Upper lobe of left lung (tissue), 6 donors: ENCODE measurements at regions not wholly inside any gene's neighbourhood (a gene's known extent, or its start where the extent isn't known, plus 50 kb on each side); places are given as distances from the start of the nearest gene placed in this dataset.

Experiments used
- ATAC-seq, 2 donors: fragments of 200-7000 bp; cut with Tn5 transposase; one replicate each; pipeline ENCODE4 v1.9.1; 2022; ENCODE audit warnings: mild to moderate bottlenecking in 2 of 2, moderate library complexity in 2 of 2; ENCODE audit not compliant: low FRiP score in 2 of 2
- DNase-seq, 2 donors: peaks; one replicate each; pipeline ENCODE4 v3.0.0-alpha.2; 2019 to 2020
- H3K27ac ChIP-seq, 4 donors: fragments of 200-600 bp; sonication (generic); one replicate each; pipeline ENCODE4 v1.5.1; 2016 to 2019
- H3K27me3 ChIP-seq, 4 donors: fragments of 200-600 bp; sonication (generic); one replicate each; pipeline ENCODE4 v1.5.1; 2017 to 2019
- H3K36me3 ChIP-seq, 4 donors: fragments of 200-600 bp; sonication (generic); one replicate each; pipeline ENCODE4 v1.5.1; 2016 to 2019
- H3K4me1 ChIP-seq, 4 donors: fragments of 200-600 bp; sonication (generic); one replicate each; pipeline ENCODE4 v1.5.1; 2018 to 2019
- H3K4me3 ChIP-seq, 4 donors: fragments of 200-600 bp; sonication (generic); one replicate each; pipeline ENCODE4 v1.5.1; 2017 to 2019; ENCODE audit warnings: mild to moderate bottlenecking in 2 of 4, moderate library complexity in 1 of 4
- H3K9me3 ChIP-seq, 4 donors: fragments of 200-600 bp; sonication (generic); one replicate each; pipeline ENCODE4 v1.5.1; 2018 to 2019
- EP300 ChIP-seq, 4 donors: sonication (generic); formaldehyde crosslinking; IDR thresholded peaks; one replicate each; pipeline ENCODE4 v1.5.1; 2017; ENCODE audit warnings: antibody characterized with exemption in 4 of 4, control low read depth in 2 of 4
- POLR2A ChIP-seq, 4 donors: fragments of 450-650 bp; IDR thresholded peaks; one replicate each; pipeline ENCODE4 v1.5.1; 2016 to 2017; ENCODE audit warnings: antibody characterized with exemption in 4 of 4, mild to moderate bottlenecking in 2 of 4
- POLR2AphosphoS5 ChIP-seq, 2 donors: sonication (generic); formaldehyde crosslinking; IDR thresholded peaks; one replicate each; pipeline ENCODE4 v1.5.1; 2017; ENCODE audit warnings: antibody characterized with exemption in 2 of 2
- WGBS, 2 donors: methylation state at CpG; one replicate each; pipeline ENCODE4 v1.1.5; 2017 to 2018; 5-methylcytosine and 5-hydroxymethylcytosine counted together
- TF ChIP-seq, protein P1 (sequence below), 6 experiments: fragments of 450-650 bp in 4 of 6; fragments of 200-600 bp in 2 of 6; sonication (generic) in 2 of 6; IDR thresholded peaks; one replicate each; pipeline ENCODE4 v1.5.1; 2016 to 2019; ENCODE audit warnings: antibody characterized with exemption in 6 of 6
- donor health status: DM: no; HTN: no; CAD: no; lungs with moderate emphysema.
- donor health status: DM: no; HTN: yes; CAD: no; lungs with severe emphysema.

GRCh38 chr12:20211981-20212421 is 156.3 kb upstream of the PDE3A start:
- TF ChIP-seq EP300 (IDR thresholded peaks at IDR 0.05) (no peak), POLR2A (IDR thresholded peaks at IDR 0.05) (no peak), POLR2AphosphoS5 (IDR thresholded peaks at IDR 0.05) (no peak)
- H3K36me3 ChIP-seq: no peaks in the 10 kb centered on the region
- ATAC-seq: peak in 1 of 2 donors; percentile 49
- no peak overlapping the region for H3K4me3 ChIP-seq
- no peaks in the 10 kb centered on the region for H3K9me3 ChIP-seq
- H3K27me3 ChIP-seq: no peaks in the 10 kb centered on the region
- peak overlapping the region; percentile 41 to 74 (median 50) for H3K27ac ChIP-seq
- 22 to 30% methylated on average over 2 of the region's 2 CpGs for WGBS, 2 donors
- peaks cover 7 to 28% (median 25%) of the 10 kb centered on the region in 4 donors for H3K4me1 ChIP-seq
- no peak for DNase-seq

GRCh38 chr12:20212658-20213555 is 155.4 kb upstream of the PDE3A start:
- H3K36me3 ChIP-seq: no peaks in the 10 kb centered on the region
- WGBS, 2 donors: 41 to 43% methylated on average over 9 of the region's 9 CpGs
- ATAC-seq (peak; percentile 87 to 97), DNase-seq (peak in 1 of 2 donors; percentile 74)
- H3K4me3 ChIP-seq: peak overlapping the region in 1 of 4 donors; percentile 18
- H3K27ac ChIP-seq: peak overlapping the region; percentile 41 to 74 (median 50)
- TF ChIP-seq POLR2A (IDR thresholded peaks at IDR 0.05): no peak
- TF ChIP-seq EP300 (IDR thresholded peaks at IDR 0.05): peak in 1 of 4 donors; percentile 62
- TF ChIP-seq, protein P1, sequence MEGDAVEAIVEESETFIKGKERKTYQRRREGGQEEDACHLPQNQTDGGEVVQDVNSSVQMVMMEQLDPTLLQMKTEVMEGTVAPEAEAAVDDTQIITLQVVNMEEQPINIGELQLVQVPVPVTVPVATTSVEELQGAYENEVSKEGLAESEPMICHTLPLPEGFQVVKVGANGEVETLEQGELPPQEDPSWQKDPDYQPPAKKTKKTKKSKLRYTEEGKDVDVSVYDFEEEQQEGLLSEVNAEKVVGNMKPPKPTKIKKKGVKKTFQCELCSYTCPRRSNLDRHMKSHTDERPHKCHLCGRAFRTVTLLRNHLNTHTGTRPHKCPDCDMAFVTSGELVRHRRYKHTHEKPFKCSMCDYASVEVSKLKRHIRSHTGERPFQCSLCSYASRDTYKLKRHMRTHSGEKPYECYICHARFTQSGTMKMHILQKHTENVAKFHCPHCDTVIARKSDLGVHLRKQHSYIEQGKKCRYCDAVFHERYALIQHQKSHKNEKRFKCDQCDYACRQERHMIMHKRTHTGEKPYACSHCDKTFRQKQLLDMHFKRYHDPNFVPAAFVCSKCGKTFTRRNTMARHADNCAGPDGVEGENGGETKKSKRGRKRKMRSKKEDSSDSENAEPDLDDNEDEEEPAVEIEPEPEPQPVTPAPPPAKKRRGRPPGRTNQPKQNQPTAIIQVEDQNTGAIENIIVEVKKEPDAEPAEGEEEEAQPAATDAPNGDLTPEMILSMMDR (IDR thresholded peaks at IDR 0.05): no peak
- TF ChIP-seq POLR2AphosphoS5 (IDR thresholded peaks at IDR 0.05): peak; percentile 60 to 70
- no peaks in the 10 kb centered on the region for H3K9me3 ChIP-seq
- no peaks in the 10 kb centered on the region for H3K27me3 ChIP-seq
- peaks cover 7 to 28% (median 25%) of the 10 kb centered on the region in 4 donors for H3K4me1 ChIP-seq

GRCh38 chr12:20213723-20214625 is 154.4 kb upstream of the PDE3A start:
- Histone ChIP-seq H3K9me3 (no peaks in the 10 kb centered on the region), H3K36me3 (no peaks in the 10 kb centered on the region), H3K4me3 (no peak overlapping the region), H3K27me3 (no peaks in the 10 kb centered on the region), H3K4me1 (peaks cover 7 to 28% (median 25%) of the 10 kb centered on the region in 4 donors), H3K27ac (peak overlapping the region in 2 of 4 donors; percentile 4 to 8)
- no peak for DNase-seq
- TF ChIP-seq, protein P1 (IDR thresholded peaks at IDR 0.05): no peak
- no peak for TF ChIP-seq EP300 (IDR thresholded peaks at IDR 0.05)
- no peak for TF ChIP-seq POLR2A (IDR thresholded peaks at IDR 0.05)
- TF ChIP-seq POLR2AphosphoS5 (IDR thresholded peaks at IDR 0.05): no peak
- WGBS, 2 donors: 58 to 61% methylated on average over 7 of the region's 7 CpGs
- ATAC-seq: peak in 1 of 2 donors; percentile 36

DNA sequence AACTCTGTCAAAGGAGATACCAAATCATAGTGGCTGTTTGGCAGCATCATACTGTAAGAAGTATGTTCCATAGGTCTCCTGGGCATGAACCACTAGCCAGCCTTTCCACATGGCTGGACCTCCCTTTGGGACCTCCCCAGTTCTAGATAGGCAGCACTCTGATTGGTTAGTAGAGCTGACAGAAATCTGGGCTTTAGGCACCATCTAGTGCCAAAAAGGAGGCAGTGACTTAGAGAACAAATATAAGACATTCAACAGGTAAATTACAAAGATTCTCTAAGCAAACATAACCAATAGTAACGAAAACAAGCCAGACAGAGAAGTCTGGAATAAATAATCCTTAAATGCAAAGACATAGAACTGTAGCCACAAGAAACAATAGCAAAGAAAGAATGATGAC is 148.0 kb upstream of the PDE3A start:
- Histone ChIP-seq H3K4me3 (no peak overlapping the region), H3K27me3 (no peaks in the 10 kb centered on the region), H3K36me3 (no peaks in the 10 kb centered on the region), H3K27ac (no peak overlapping the region), H3K9me3 (no peaks in the 10 kb centered on the region), H3K4me1 (no peaks in the 10 kb centered on the region)
- WGBS, 2 donors: 83 to 93% methylated on average over 1 of the region's 1 CpG
- TF ChIP-seq, protein P1 (IDR thresholded peaks at IDR 0.05): peak in 2 of 6 experiments; percentile 25 to 30
- TF ChIP-seq POLR2A (IDR thresholded peaks at IDR 0.05): no peak
- no peak for DNase-seq
- ATAC-seq: peak in 1 of 2 donors; percentile 56
